Iris pigment epithelial cell (primary cell): ENCODE measurements at regions not wholly inside any gene's neighbourhood (a gene's known extent, or its start where the extent isn't known, plus 50 kb on each side); places are given as distances from the start of the nearest gene placed in this dataset.
"Not testable (repeated sequence)": the region's sequence is repeated elsewhere in the genome, so short reads cannot be mapped to it uniquely, and the experiment has no call there.

ENCODE experiments used
- DNase-seq: peaks from one replicate; pipeline ENCODE4 v3.0.0-alpha.2; 2011; ENCODE audit warnings: low read depth

DNA sequence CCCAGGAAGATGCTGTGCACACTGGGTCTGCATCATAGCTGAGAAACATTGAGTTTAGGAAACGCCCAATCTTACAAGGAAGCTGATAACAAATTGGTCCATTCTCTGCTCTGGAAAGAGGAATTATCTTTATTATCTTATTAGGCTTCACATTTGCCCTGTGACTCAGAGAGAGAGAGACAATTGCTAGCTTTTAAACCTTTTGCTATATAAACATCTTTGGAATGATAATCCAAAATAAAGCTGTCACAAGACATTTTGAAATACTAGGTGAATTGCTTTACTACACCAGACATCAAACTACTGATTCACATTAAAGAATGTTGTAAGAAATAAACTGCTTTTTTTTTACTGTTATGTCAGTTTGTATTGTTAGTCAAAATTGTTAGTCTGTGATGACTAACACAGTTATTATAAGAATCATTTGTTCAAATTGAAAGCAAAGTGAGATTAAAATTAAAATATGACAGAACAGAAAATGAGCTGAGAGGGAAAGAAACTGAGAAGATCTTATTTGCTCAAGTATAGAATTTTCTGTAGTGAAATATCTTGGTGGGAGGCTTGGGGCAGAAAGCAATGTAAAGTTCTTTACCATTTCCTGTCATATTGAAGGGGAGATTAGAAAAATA lies 765.4 kb upstream of the PCDH10 start:
- DNase-seq: peak; percentile 49

DNA sequence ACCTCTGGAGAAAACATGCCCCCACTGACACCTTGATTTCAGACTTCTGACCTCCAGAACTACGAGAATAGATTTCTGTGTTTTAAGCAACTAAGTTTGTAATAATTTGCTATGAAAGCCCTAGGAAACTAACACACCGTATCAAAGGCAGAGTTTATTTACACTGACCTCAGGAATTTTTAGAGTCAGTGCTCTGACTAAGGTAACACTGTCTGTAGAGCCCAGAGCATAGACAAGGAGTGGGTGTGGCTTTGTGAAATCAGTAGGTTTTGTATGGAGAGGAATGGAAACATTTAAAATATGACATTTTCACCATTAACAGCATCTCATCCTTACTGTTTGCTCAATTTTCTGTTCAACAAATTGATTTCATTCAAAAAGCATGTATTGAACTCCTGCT lies 764.4 kb upstream of the PCDH10 start:
- DNase-seq: peak; percentile 15

DNA sequence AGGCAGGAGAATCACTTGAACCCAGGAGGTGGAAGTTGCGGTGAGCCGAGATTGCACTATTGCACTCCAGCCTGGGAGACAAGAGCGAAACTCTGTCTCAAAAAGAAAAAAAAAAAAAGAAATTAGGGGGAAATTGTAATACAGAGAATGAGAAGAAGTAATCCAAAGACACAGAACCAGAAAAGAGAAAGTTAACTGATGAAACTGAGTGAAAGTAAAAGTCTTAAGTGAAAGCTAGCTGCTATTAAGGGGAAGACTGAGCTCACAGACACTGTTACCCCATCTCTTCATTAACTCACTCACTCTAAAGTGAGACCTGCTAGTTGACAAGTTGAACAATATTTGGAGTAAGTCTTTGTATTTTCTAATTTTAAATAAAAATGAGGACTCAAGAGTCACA lies 763.0 kb upstream of the PCDH10 start:
- DNase-seq: no peak

DNA sequence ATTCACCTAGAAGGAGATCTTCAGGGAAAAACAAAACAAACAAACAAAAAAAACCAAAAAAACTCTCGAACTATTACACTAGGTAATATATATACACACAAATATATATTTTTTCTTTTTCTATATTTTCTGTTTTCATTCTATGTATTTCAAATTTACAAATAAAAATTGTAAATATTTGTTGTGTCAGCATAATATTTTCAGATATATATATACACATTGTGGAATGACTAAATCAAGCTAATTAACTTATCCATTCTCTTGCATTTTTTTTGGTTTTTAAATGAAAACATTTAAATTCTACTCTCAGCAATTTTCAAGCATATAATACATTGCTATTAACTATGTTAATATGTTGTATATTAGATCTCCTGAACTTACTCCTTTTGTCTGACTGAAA lies 762.0 kb upstream of the PCDH10 start:
- no peak for DNase-seq

DNA sequence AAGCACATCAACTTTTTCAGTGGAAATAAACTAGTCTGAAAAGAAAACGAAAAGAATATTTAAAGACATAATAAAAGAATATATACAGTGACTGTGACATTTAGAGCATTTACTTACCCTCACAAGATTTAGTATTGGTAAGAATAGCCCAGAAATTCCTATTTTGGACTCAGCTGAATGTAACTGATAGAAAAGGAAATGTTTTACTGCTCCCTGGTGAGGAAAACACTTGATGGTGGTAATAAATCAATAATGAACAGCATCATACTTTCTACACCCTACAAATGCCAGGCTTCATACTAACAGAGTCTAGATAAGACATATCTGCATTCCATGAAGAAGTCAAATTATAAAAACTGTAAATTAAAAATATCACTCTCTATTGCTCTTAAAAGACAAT lies 753.5 kb upstream of the PCDH10 start:
- DNase-seq: no peak

DNA sequence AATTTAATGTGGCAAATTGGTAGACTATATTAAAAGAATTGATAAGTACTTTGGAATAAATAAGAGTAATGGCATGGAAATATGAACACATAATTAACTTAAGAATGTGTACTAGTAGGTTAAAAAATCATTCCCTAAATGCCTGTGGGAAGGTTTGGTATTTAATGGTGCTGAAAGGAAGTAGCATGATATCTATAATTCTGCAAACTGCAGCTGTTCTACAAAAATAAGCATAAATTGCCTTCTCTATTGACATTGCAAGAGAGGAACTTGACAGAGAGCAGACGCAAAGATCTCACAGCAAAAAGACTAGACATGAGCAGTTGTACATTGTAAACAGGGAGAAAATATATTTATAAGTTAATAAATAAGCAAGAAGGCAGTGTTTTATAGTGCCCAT lies 752.5 kb upstream of the PCDH10 start:
- DNase-seq: peak; percentile 53

DNA sequence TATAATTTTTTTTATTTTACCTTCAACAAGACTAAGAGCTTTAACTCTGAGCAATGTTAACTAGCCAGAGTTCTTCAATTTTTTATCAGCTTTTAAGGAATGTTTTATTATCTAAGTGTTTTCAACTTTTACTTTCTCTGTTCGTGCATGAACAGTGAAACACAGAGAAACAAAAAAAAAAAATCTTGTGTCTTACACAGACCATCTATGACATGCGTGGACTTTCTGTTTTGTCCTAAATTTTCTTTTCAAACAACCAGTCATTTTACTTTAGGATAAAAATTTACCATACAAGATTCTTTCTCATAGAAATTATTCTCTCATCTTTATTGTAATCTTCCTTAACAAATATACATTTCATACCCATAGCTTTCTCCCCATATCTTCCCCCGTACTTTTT lies 731.9 kb upstream of the PCDH10 start:
- DNase-seq: no peak

DNA sequence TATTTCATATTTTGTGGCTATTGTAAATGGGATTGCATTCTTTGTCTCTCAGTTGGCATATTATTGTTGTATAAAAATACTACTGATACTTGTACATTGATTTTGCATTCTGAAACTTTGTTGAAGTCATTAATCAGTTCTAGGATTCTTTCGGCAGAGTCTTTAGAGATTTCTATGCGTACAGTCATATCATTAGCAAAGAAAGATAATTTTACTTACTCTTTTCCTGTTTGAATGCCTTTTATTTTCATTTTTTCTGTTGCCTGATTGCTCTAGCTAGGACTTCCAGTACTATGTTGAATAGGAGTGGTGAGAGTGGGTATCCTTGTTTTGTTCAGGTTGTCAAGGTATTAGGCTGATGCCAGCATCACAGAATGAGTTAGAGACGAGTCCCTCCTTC lies 722.0 kb upstream of the PCDH10 start:
- no peak for DNase-seq

DNA sequence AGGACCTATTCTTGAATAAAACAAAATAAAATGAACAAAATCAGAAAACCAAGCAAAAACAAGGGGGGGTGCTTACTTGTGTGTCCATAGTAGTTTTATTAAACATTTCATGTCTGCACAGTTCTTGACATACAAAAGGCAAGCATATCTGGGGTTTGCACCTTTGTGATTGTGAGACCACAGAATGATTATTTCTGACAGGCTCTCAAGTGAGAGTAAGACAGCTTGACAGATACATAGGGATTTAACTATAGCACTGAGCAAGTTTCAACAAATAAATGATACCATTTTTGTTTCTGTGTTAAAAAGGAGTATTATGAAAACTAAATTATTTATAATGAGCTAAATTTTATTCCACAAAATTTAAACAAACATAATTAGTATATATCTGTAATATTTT lies 712.0 kb upstream of the PCDH10 start:
- no peak for DNase-seq

DNA sequence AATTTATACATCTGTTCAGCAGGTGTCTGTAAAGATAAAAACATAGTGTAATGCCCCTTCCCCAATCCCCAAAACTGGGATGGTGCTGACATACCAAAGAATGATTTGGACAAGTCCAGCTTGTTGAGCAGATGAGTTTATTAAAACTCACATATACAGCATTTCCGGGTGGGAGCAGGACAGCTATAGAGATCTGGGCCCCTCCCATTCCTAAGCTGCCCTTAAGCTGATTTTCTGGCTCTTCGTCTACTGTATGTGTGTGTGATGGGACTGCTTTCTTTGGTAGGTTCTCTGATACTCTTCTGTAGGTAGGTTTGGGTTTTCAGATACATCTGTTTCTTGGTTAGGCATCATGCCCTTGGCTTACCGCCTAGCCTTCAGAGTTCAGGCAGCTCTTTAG lies 703.7 kb upstream of the PCDH10 start:
- no peak for DNase-seq

DNA sequence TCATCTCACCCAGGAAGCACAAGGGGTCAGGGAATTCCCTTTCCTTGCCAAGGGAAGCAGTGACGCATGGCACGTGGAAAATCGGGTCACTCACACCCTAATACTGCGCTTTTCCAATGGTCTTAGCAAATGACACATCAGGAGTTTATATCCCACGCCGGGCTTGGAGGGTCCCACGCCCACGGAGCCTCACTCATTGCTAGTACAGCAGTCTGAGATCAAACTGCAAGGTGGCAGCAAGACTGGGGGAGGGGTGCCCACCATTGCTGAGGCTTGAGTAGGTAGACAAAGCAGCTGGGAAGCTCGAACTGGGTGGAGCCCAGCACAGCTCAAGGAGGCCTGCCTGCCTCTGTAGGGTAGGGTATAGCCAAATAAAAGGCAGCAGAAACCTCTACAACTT lies 691.1 kb upstream of the PCDH10 start:
- not testable (repeated sequence) for DNase-seq

DNA sequence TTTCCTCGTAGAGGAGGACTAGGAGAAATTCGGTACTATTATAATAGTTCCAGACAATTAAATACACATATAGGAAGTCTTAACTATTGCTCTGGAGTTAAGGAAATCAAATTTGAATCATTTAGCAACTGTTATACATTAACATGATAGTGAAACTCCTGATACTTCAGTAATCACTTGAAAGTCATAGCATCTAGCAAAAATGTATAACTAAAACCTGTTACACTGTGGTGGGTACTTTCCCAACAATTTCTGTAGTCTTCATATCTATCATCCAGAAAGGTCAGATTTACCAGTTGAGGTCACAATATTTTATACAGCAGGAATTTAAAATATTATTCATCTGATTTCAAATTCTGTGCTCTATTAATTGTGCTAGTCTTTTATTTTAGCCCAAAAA lies 669.6 kb upstream of the PCDH10 start:
- DNase-seq: no peak

DNA sequence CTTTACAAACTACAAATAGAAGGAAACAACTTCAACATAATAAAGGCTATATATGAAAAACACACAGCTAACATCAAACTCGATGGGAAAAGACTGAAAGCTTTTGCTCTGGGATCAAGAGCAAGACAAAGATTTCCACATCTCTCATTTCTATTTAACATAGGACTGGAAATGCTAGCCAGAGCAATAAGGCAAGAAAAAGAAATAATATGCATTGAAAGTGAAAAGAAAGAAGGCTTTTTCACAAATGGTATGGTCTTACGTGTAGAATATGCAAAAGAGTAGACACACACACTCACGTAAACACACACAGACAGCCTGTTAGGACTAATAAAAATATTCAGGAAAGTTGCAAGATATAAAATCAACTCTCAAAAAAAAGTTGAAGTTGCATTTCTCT lies 660.5 kb upstream of the PCDH10 start:
- DNase-seq: no peak

DNA sequence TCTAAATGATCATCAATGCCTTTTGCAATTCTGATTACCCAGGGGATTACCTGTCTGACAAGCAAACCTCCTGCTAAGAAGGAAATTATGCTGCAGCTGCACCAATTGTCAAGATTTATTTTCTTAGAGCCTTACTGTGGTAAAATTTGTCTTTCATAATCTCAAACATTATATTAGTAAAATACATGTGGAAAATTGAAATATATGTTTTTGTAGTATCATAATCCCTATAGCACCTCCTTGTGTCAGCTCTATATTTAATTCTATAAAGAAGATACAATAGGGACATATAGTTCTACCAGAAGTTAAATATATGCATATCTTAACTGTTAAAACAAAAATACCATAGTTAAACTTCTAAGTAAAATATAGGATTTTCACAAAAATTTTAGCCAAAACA lies 655.6 kb upstream of the PCDH10 start:
- no peak for DNase-seq

DNA sequence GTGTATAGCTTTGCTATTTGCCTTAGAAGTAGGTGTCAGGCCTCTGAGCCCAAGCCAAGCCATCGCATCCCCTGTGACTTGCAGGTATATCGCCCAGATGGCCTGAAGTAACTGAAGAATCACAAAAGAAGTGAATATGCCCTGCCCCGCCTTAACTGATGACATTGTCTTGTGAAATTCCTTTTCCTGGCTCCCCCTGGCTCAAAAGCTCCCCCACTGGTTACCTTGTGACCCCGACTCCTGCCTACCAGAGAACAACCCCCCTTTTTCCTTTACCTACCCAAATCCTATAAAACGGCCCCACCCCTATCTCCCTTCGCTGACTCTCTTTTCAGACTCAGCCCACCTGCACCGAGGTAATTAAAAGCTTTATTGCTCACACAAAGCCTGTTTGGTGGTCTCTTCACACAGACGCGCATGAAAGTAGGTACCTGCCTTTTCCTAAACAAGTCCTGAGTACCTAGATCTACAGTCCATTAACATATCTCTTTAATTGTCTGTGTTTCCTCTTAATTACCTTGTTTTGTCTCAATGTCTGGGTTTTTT lies 653.8 kb upstream of the PCDH10 start:
- not testable (repeated sequence) for DNase-seq

DNA sequence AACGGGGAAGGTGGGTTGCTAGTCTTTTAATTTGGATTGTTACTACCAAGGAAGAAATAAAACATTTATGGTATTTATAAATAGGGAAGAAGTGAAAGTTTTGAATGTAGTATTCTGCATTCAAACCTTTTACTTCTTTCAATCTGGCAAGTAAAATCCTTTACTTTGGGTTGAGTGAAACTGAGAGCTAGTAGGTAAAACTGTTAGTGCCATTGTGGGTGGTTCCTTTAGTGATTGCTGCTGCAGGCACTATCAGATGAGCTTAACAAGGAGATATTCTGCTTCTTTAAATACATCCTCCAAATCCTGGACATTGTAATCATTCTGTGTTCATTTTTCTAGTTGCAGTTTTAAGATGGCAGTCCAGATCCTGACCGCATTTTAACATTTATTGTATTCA lies 650.9 kb upstream of the PCDH10 start:
- no peak for DNase-seq

DNA sequence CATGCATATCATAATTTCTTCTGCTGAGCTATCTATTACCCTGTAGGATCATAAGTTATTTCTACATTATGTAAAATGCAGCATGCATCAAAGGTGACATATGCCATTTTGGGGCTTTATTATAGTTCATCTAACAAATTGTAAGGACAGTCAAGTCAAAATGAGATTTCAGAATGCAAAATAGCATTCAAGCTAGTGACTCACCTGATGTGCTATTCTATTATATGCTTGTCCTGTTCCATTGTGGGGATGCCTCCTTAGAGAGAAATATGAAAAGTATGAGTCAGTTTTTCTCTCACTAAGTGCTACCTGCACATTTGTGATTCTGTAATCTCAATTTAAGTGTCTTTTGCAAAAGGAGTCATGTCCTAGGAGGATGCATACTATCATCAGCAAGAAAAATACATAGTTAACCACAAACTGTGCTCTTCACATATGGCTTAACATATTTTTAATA lies 647.0 kb upstream of the PCDH10 start:
- DNase-seq: no peak

DNA sequence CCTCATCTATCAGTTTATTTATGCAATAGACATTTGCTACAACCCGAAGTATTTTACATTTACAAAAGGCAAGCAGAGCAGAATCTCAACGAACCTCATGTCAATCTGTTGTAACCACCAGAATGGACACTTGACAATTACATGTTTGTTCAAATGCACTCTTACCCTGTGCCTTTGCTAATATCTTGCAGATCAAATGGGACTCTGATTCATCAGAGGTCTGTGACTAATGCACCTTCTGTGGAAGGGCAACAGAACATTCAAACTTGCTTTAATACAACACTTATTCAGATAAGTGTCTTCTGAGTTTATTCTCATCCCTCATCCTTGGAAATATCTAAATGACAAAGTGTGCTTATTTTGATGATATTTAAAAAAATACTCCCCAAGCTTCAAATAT lies 644.7 kb upstream of the PCDH10 start:
- peak; percentile 17 for DNase-seq

DNA sequence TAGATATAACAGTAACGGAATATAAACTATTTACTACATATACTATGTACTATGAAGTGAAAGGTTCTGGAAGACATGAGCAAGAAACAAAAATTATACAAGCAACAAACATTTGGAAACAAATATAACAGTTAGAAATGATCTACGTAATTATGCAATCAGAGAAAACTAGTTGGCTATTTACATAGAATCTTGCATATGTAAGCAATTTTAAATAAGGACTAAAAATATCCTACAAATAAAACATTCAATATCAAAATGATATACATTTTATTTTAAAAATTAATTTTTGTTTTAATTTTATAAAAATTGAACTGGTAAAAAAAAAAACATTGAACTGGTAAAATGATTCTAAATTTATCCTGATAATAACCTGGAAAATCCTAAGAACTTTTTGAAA lies 642.5 kb upstream of the PCDH10 start:
- no peak for DNase-seq

DNA sequence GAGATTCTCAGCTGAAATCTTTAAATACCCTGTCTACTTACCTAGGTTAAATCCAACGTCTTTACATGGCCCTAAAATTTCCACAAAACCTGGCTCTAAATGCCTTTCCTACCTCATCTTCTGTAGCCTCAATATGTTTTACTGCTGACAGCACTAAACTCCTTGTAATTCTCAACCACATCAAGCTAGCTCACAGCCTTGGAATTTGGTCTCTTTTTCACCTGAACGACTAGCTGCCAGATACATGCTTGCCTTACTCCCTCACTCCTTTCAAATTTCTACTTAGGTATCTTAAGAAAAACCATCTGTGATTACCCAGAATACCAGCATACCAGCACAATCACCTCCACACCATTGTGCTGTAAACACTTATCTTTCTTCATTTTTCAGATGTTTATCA lies 635.6 kb upstream of the PCDH10 start:
- no peak for DNase-seq

DNA sequence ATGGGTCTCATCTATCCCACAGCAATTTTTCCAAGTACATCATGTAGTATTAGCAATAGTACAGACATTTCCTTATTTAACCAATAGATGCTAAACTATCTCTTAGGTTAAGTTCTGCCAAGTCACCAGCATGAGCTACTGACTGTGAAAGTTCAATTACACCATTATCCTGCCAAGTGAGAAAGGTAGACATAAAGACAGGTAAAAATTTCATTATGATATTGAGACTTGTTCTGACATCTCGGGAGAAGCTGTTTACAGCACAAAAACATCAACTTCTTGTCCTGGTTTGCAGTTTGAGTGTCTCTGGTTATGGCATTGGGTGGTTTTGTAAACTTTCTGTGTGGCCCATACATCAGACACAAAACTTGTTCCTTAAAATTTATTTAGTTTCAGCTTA lies 622.4 kb upstream of the PCDH10 start:
- no peak for DNase-seq

DNA sequence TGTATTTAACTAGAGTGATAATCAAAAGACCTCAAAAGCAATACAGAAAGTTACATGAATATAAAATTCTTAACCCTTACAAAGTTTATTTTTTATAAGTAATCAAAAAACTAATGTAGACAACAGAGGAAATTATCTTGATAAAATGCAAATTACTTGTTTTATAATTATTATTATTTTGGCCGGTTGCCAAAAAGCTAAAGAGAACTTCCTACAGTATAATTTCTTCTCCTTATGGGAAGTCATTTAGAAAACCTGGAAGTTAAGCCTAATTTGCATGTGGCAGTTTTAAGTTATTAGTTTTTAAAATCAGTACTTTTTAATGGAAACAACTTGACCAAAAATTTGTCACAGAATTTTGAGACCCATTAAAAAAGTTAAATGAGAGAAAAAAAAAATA lies 621.3 kb upstream of the PCDH10 start:
- no peak for DNase-seq

DNA sequence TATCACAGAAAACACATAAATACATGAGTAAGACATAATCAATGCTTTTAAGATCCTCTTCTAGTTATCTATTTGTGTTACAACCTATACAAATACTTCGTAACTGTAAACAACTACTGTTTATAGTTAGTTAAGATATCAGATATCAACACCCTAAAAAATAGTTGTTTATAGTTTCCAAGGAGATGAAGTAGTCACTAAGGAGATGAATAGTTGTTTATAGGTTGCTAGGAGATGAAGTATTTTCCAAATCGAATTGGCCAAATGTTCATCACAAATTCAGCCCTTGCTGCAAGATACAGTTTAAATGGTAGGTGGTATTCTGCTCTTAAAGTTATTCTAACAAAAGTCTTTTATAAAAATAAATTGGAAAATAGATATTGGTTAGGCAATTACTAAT lies 618.2 kb upstream of the PCDH10 start:
- no peak for DNase-seq

DNA sequence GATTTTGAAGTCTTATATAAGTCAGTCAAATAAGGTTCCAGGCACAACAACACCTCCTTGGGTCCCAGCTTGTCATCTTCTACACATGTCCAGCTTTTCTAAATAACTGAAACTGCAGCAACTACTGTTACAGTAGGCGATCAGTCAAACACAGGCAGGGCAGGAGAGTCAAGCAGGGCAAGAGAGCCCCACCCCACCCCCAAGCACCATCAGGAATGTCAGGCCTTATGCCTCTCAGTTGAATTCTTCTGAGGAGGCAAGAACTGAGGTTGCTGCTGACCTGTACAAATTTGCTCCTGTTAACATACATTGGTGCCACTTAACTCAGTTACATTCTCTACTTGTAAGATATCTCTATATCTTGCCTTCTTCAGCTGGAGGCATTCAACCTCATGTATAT lies 608.8 kb upstream of the PCDH10 start:
- DNase-seq: no peak

DNA sequence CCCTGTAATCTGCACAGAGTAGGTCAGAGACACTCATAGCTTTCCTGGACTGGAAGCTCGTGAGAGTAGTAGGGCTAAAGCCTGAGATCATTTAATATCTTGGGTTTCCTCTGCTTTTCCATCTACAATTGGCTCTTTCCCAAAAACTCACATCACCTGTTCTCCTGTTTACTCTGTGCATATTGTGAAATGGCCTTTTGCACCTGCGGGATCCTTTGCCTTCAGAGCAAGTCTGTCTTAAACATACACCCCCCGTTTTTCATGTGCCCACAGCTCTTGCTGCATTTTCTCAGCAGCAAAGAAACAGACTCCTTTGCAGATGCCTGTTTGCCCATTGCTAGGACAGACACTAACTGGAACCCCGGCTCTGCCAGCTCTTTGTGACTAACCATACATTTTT lies 608.3 kb upstream of the PCDH10 start:
- no peak for DNase-seq
